Prostate gland (tissue), 2 donors: ENCODE measurements at regions not wholly inside any gene's neighbourhood (a gene's known extent, or its start where the extent isn't known, plus 50 kb on each side); places are given as distances from the start of the nearest gene placed in this dataset.

Experiments
- POLR2A ChIP-seq: fragments of 450-650 bp; IDR thresholded peaks from one replicate; pipeline ENCODE4 v1.6.1; 2016; ENCODE audit warnings: antibody characterized with exemption, mild to moderate bottlenecking
- POLR2AphosphoS5 ChIP-seq: sonication (generic); formaldehyde crosslinking; IDR thresholded peaks from one replicate; pipeline ENCODE4 v1.6.1; 2017; ENCODE audit warnings: antibody characterized with exemption
- TF ChIP-seq, protein P1 (sequence below), 4 experiments: fragments of 200-600 bp in 2 of 4; fragments of 450-650 bp in 2 of 4; sonication (generic) in 2 of 4; IDR thresholded peaks; 1 replicate in 3 of 4; 2 replicates in 1 of 4; pipeline ENCODE4 v1.5.1; 2016 to 2019; ENCODE audit warnings: antibody characterized with exemption in 4 of 4, mild to moderate bottlenecking in 2 of 4, moderate library complexity in 2 of 4

DNA sequence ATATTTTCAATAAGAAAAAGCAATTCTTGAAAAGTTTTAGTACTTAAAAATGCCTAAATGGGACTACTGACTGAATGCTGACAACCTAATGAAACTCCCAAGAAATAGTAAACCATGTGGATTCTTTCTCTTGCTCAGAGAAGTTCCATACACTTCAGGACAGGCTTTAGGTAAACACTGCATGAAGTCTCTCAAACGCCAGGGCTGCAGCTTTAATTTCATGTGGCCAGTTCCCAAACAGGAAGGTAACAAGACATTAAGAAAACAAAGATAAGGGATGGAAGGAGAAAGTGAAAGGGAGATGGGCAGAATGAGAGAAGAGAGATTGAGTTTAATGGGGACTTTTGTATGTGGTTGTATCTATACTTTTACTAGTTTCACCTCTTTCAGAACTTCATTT lies 734.7 kb upstream of the PKDCC start:
- TF ChIP-seq POLR2AphosphoS5 (no peak), POLR2A (no peak)
- TF ChIP-seq, protein P1, sequence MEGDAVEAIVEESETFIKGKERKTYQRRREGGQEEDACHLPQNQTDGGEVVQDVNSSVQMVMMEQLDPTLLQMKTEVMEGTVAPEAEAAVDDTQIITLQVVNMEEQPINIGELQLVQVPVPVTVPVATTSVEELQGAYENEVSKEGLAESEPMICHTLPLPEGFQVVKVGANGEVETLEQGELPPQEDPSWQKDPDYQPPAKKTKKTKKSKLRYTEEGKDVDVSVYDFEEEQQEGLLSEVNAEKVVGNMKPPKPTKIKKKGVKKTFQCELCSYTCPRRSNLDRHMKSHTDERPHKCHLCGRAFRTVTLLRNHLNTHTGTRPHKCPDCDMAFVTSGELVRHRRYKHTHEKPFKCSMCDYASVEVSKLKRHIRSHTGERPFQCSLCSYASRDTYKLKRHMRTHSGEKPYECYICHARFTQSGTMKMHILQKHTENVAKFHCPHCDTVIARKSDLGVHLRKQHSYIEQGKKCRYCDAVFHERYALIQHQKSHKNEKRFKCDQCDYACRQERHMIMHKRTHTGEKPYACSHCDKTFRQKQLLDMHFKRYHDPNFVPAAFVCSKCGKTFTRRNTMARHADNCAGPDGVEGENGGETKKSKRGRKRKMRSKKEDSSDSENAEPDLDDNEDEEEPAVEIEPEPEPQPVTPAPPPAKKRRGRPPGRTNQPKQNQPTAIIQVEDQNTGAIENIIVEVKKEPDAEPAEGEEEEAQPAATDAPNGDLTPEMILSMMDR (IDR thresholded peaks at IDR 0.05), result no peak
